Lung (tissue), 11 donors: ENCODE measurements at regions not wholly inside any gene's neighbourhood (a gene's known extent, or its start where the extent isn't known, plus 50 kb on each side); places are given as distances from the start of the nearest gene placed in this dataset.

ENCODE experiments used
- ATAC-seq: fragments of 200-7000 bp; cut with Tn5 transposase; one replicate; pipeline ENCODE4 v1.9.1; 2020; ENCODE audit warnings: moderate number of reproducible peaks; ENCODE audit not compliant: insufficient read depth, low FRiP score
- DNase-seq, 3 donors: peaks; one replicate each; pipeline ENCODE4 v3.0.0-alpha.2; 2013 to 2017
- H3K27ac ChIP-seq, 2 donors: one replicate each; pipeline ENCODE4 v1.5.1; 2013; ENCODE audit warnings: mild to moderate bottlenecking in 2 of 2, moderate library complexity in 2 of 2, control low read depth in 1 of 2, inconsistent platforms in 1 of 2, low read depth in 1 of 2, low read length in 1 of 2
- H3K27me3 ChIP-seq, 3 donors: one replicate each; pipeline ENCODE4 v1.5.1; 2013; ENCODE audit warnings: low read length in 2 of 3; ENCODE audit not compliant: control insufficient read depth in 3 of 3, insufficient read depth in 3 of 3
- H3K36me3 ChIP-seq, 4 donors: one replicate each; pipeline ENCODE4 v1.5.1; 2013; ENCODE audit warnings: low read length in 4 of 4, mild to moderate bottlenecking in 1 of 4, moderate library complexity in 1 of 4; ENCODE audit not compliant: control insufficient read depth in 4 of 4, insufficient read depth in 4 of 4
- H3K4me1 ChIP-seq, 5 donors: one replicate each; pipeline ENCODE4 v1.5.1; 2013; ENCODE audit warnings: low read length in 5 of 5, mild to moderate bottlenecking in 2 of 5, moderate library complexity in 1 of 5; ENCODE audit not compliant: control insufficient read depth in 5 of 5, insufficient read depth in 5 of 5
- H3K4me3 ChIP-seq: one replicate; pipeline ENCODE4 v1.5.1; 2013; ENCODE audit warnings: mild to moderate bottlenecking, control low read depth, moderate library complexity
- H3K9ac ChIP-seq, 2 donors: one replicate each; pipeline ENCODE4 v1.5.1; 2013; ENCODE audit warnings: low read length in 2 of 2, control low read depth in 1 of 2; ENCODE audit not compliant: insufficient read depth in 1 of 2
- H3K9me3 ChIP-seq, 4 donors: one replicate each; pipeline ENCODE4 v1.5.1; 2013; ENCODE audit warnings: low read length in 3 of 4, mild to moderate bottlenecking in 1 of 4, moderate library complexity in 1 of 4; ENCODE audit not compliant: control insufficient read depth in 4 of 4, insufficient read depth in 3 of 4
- CTCF ChIP-seq: IDR thresholded peaks from 2 replicates; pipeline ENCODE4 v1.5.1; 2012; ENCODE audit warnings: mild to moderate bottlenecking; ENCODE audit errors: control extremely low read depth, extremely low read depth
- WGBS, 2 donors: extraction: QIAGEN DNeasy Blood & Tissue Kit; methylation state at CpG; one replicate each; pipeline ENCODE4 v1.1.7; 2013; 5-methylcytosine and 5-hydroxymethylcytosine counted together
- donor health status: control.
- donor health status: control.
- donor health status: Bipolar disorder and iron deficiency.
- donor health status: healthy.
- donor health status: DM: yes; HTN: yes; CAD: no.

GRCh38 chr15:70241561-70242320 lies 144.0 kb upstream of the TLE3 start:
- Histone ChIP-seq H3K9me3 (no peaks in the 10 kb centered on the region), H3K9ac (no peak overlapping the region), H3K27me3 (no peaks in the 10 kb centered on the region), H3K4me1 (peaks cover 0 to 10% (median 3%) of the 10 kb centered on the region in 5 donors), H3K36me3 (no peaks in the 10 kb centered on the region), H3K27ac (no peak overlapping the region), H3K4me3 (no peak overlapping the region)
- no peak for TF ChIP-seq CTCF
- DNase-seq (no peak), ATAC-seq (no peak)
- 94 to 95% methylated on average over 11 of the region's 11 CpGs for WGBS, 2 donors

- 97 to 98% methylated on average over 12 of the region's 12 CpGs for WGBS, 2 donors
- Histone ChIP-seq H3K27ac (no peak overlapping the region), H3K27me3 (no peaks in the 10 kb centered on the region), H3K4me1 (peaks cover 0 to 10% (median 2%) of the 10 kb centered on the region in 5 donors), H3K36me3 (no peaks in the 10 kb centered on the region), H3K9me3 (peaks cover 0 to 2% (median 0%) of the 10 kb centered on the region in 4 donors), H3K9ac (no peak overlapping the region), H3K4me3 (no peak overlapping the region)
- TF ChIP-seq CTCF = no peak
- ATAC-seq (no peak), DNase-seq (no peak)
Measured at GRCh38 chr15:70240820-70241430, 143.2 kb upstream of the TLE3 start.

- no peak for ATAC-seq
- H3K4me3 ChIP-seq = no peak overlapping the region
- no peaks in the 10 kb centered on the region for H3K27me3 ChIP-seq
- H3K9ac ChIP-seq = no peak overlapping the region
- H3K27ac ChIP-seq = no peak overlapping the region
- H3K4me1 ChIP-seq = peaks cover 0 to 10% (median 2%) of the 10 kb centered on the region in 5 donors
- H3K36me3 ChIP-seq = no peaks in the 10 kb centered on the region
- 84 to 86% methylated on average over 4 of the region's 4 CpGs for WGBS, 2 donors
- no peak for DNase-seq
- TF ChIP-seq CTCF = no peak
- H3K9me3 ChIP-seq = peaks cover 0 to 2% (median 0%) of the 10 kb centered on the region in 4 donors
Measured at GRCh38 chr15:70240082-70240481, 142.4 kb upstream of the TLE3 start.
